ENCODE measurements at regions not wholly inside any gene's neighbourhood (a gene's known extent, or its start where the extent isn't known, plus 50 kb on each side); places are given as distances from the start of the nearest gene placed in this dataset.

DNA sequence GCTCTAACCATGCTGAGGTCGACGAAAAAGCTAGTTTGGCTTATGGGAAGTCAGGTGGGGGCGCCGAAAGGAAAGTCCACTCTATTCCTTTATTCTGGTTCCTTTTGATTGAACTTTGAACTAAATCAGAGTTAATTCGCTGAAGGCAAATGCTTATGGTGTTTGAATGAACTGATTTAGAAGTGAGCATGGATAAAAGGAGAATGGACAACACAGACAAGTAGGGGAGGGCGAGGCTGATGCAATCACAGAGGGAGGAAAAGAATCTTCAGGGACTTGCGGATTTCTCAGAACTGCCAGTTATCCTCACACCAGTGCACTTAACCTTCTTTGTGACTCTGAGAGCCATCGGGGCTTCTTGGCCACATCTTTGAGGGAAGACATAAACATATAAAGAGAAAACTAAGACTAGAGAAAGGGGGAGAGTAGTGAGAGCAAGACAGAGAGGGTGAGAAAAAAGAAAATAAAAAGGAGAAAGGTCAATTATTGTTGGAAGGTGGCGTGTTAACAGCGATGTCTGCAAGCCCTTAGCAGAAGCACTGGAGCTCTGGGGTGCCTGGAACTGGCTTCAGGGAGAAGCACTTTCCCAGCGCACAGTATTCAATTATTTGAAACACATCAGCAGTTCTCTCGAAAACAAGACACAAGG, 59.2 kb downstream of the PABIR2 start:
- Mint-ChIP-seq H3K9me3 (no peaks in the 10 kb centered on the region), H3K4me1 (peaks cover 4% of the 10 kb centered on the region), H3K27ac (no peak overlapping the region), H3K4me3 (no peak overlapping the region), H3K27me3 (ENCODE audit: low read depth in 3 of 3) (peaks cover 1 to 6% (median 2%) of the 10 kb centered on the region in 3 donors), H3K36me3 (no peaks in the 10 kb centered on the region)
- intact Hi-C loops (cut with micrococcal nuclease): no loop called here
- DNase-seq: no peak
- H4K20me1 ChIP-seq (ENCODE audit: insufficient read depth, low read length): no peaks in the 10 kb centered on the region
- H3K27ac ChIP-seq (ENCODE audit: low read depth in 1 of 2, low read length in 2 of 2): no peak overlapping the region
- no peaks in the 10 kb centered on the region for H3K9me3 ChIP-seq (replicated peaks in 1 of 2; ENCODE audit: control insufficient read depth in 1 of 2, insufficient read depth in 1 of 2, low read length in 2 of 2)
- no peaks in the 10 kb centered on the region for H3K27me3 ChIP-seq (ENCODE audit: control insufficient read depth in 2 of 2, insufficient read depth in 2 of 2, low read length in 2 of 2)
- H2AFZ ChIP-seq (ENCODE audit: insufficient read depth, low read depth, low read length, poor library complexity, severe bottlenecking): no peak overlapping the region
- H3K79me2 ChIP-seq (ENCODE audit: insufficient read depth, low read length): no peaks in the 10 kb centered on the region
- H3K9ac ChIP-seq (ENCODE audit: insufficient read depth, low read length, poor library complexity, severe bottlenecking): no peak overlapping the region
- H3K4me1 ChIP-seq (ENCODE audit: control insufficient read depth in 1 of 2, insufficient read depth in 2 of 2, low read length in 2 of 2): no peaks in the 10 kb centered on the region
- TF ChIP-seq, protein P1, sequence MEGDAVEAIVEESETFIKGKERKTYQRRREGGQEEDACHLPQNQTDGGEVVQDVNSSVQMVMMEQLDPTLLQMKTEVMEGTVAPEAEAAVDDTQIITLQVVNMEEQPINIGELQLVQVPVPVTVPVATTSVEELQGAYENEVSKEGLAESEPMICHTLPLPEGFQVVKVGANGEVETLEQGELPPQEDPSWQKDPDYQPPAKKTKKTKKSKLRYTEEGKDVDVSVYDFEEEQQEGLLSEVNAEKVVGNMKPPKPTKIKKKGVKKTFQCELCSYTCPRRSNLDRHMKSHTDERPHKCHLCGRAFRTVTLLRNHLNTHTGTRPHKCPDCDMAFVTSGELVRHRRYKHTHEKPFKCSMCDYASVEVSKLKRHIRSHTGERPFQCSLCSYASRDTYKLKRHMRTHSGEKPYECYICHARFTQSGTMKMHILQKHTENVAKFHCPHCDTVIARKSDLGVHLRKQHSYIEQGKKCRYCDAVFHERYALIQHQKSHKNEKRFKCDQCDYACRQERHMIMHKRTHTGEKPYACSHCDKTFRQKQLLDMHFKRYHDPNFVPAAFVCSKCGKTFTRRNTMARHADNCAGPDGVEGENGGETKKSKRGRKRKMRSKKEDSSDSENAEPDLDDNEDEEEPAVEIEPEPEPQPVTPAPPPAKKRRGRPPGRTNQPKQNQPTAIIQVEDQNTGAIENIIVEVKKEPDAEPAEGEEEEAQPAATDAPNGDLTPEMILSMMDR (IDR thresholded peaks at IDR 0.05): no peak
- no peak overlapping the region for H3K4me3 ChIP-seq (replicated peaks in 1 of 3; ENCODE audit: low read depth in 2 of 3, low read length in 3 of 3)
- no peak overlapping the region for H3K4me2 ChIP-seq (replicated peaks; ENCODE audit: extremely low read depth, low read length, poor library complexity, severe bottlenecking)
- WGBS (ENCODE audit: insufficient coverage): 94% methylated on average over 3 of the region's 12 CpGs
- no peaks in the 10 kb centered on the region for H3K36me3 ChIP-seq (replicated peaks in 1 of 2; ENCODE audit: control insufficient read depth in 1 of 2, insufficient read depth in 2 of 2, low read length in 2 of 2)

GRCh38 chrX:134737061-134737460, 59.9 kb downstream of the PABIR2 start:
- no peak overlapping the region for H3K4me2 ChIP-seq (replicated peaks; ENCODE audit: extremely low read depth, low read length, poor library complexity, severe bottlenecking)
- intact Hi-C loops (cut with micrococcal nuclease): no loop called here
- H3K27ac ChIP-seq (ENCODE audit: low read depth in 1 of 2, low read length in 2 of 2): no peak overlapping the region
- H4K20me1 ChIP-seq (ENCODE audit: insufficient read depth, low read length): no peaks in the 10 kb centered on the region
- WGBS (ENCODE audit: insufficient coverage): 100% methylated on average over 1 of the region's 6 CpGs
- no peak overlapping the region for H2AFZ ChIP-seq (ENCODE audit: insufficient read depth, low read depth, low read length, poor library complexity, severe bottlenecking)
- no peak overlapping the region for H3K4me3 ChIP-seq (replicated peaks in 1 of 3; ENCODE audit: low read depth in 2 of 3, low read length in 3 of 3)
- H3K27me3 ChIP-seq (ENCODE audit: control insufficient read depth in 2 of 2, insufficient read depth in 2 of 2, low read length in 2 of 2): no peaks in the 10 kb centered on the region
- H3K4me1 ChIP-seq (ENCODE audit: control insufficient read depth in 1 of 2, insufficient read depth in 2 of 2, low read length in 2 of 2): no peaks in the 10 kb centered on the region
- no peak overlapping the region for H3K27ac Mint-ChIP-seq
- no peaks in the 10 kb centered on the region for H3K36me3 Mint-ChIP-seq
- H3K36me3 ChIP-seq (replicated peaks in 1 of 2; ENCODE audit: control insufficient read depth in 1 of 2, insufficient read depth in 2 of 2, low read length in 2 of 2): no peaks in the 10 kb centered on the region
- no peak overlapping the region for H3K4me3 Mint-ChIP-seq
- no peak overlapping the region for H3K9ac ChIP-seq (ENCODE audit: insufficient read depth, low read length, poor library complexity, severe bottlenecking)
- peaks cover 1 to 6% (median 2%) of the 10 kb centered on the region in 3 donors for H3K27me3 Mint-ChIP-seq (ENCODE audit: low read depth in 3 of 3)
- H3K9me3 Mint-ChIP-seq: no peaks in the 10 kb centered on the region
- DNase-seq: no peak
- no peaks in the 10 kb centered on the region for H3K9me3 ChIP-seq (replicated peaks in 1 of 2; ENCODE audit: control insufficient read depth in 1 of 2, insufficient read depth in 1 of 2, low read length in 2 of 2)
- TF ChIP-seq, protein P1 (IDR thresholded peaks at IDR 0.05): no peak
- H3K4me1 Mint-ChIP-seq: peaks cover 4% of the 10 kb centered on the region
- H3K79me2 ChIP-seq (ENCODE audit: insufficient read depth, low read length): no peaks in the 10 kb centered on the region

All from CD14-positive monocyte (primary cell).